ENCODE measurements at regions not wholly inside any gene's neighbourhood (a gene's known extent, or its start where the extent isn't known, plus 50 kb on each side); places are given as distances from the start of the nearest gene placed in this dataset.
A peak's percentile ranks its signal among the peaks of the same experiment; 100 is the strongest.
"Not testable (repeated sequence)": the region's sequence is repeated elsewhere in the genome, so short reads cannot be mapped to it uniquely, and the experiment has no call there.

GRCh38 chr3:84692261-84692660, 266.5 kb upstream of the CADM2 start (continued):
- TF ChIP-seq ZBED1 (IDR thresholded peaks at IDR 0.05; ENCODE audit: borderline replicate concordance) (no peak), HDAC6 (IDR thresholded peaks at IDR 0.05; ENCODE audit: unreplicated experiment) (no peak), PAX5 (IDR thresholded peaks at IDR 0.05; ENCODE audit: borderline replicate concordance, low read depth, low read length) (no peak), NR2C1 (IDR thresholded peaks at IDR 0.05) (no peak), FOS (IDR thresholded peaks at IDR 0.05; ENCODE audit: borderline replicate concordance, extremely low read depth, insufficient read length) (no peak), CREB1 (IDR thresholded peaks at IDR 0.05; ENCODE audit: low read depth) (no peak)

GRCh38 chr3:84710288-84710687, 248.5 kb upstream of the CADM2 start:
- H3K36me3 ChIP-seq (ENCODE audit: control insufficient read depth in 2 of 2, insufficient read depth in 2 of 2, low read length in 1 of 2); H3K27me3 ChIP-seq (replicated peaks in 1 of 2; ENCODE audit: control insufficient read depth in 2 of 2, insufficient read depth in 2 of 2, low read length in 1 of 2); H2AFZ ChIP-seq (ENCODE audit: control insufficient read depth, low read depth, low read length); FAIRE-seq; H3K4me3 ChIP-seq; H3K27ac ChIP-seq (ENCODE audit: control insufficient read depth, insufficient read depth); H3K79me2 ChIP-seq (ENCODE audit: control insufficient read depth, insufficient read depth, low read length); H3K9me3 ChIP-seq (replicated peaks; ENCODE audit: control insufficient read depth, insufficient read depth, low read length); H3K4me1 ChIP-seq (ENCODE audit: control insufficient read depth, insufficient read depth, low read length); POLR2A ChIA-PET; H3K4me2 ChIP-seq (ENCODE audit: control insufficient read depth, insufficient read depth); CTCF ChIA-PET; in situ Hi-C loops (cut with MboI); BruUV-seq (replicated peaks); H4K20me1 ChIP-seq (ENCODE audit: control insufficient read depth, insufficient read depth); H3K9ac ChIP-seq (ENCODE audit: control insufficient read depth, insufficient read depth, low read length); intact Hi-C loops (cut with micrococcal nuclease; ENCODE audit: unreplicated experiment); DNase-seq (ENCODE audit: low read depth, low spot score): not testable (repeated sequence)
- 0% methylated on average over 1 of the region's 1 CpG for WGBS (ENCODE audit: insufficient coverage, insufficient replicate concordance, low lambda C conversion rate, missing lambda C conversion rate)
- TF ChIP-seq MTA2 (IDR thresholded peaks at IDR 0.05; ENCODE audit: low read depth) (peak; percentile 36; the same call in 1 of the 2 replicates), BMI1 (IDR thresholded peaks at IDR 0.05; ENCODE audit: borderline replicate concordance) (0 out of 2 replicates have a peak, but pooled peaks have one; percentile 15), PKNOX1 (IDR thresholded peaks at IDR 0.05) (peak; percentile 52; the same call in 1 of the 2 replicates), MLLT1 (IDR thresholded peaks at IDR 0.05) (peak; percentile 37; the same call in 1 of the 2 replicates), NR2F1 (conservative IDR thresholded peaks at IDR 0.05) (peak; percentile 80)
- SMC1A ChIA-PET (ENCODE audit: uncharacterized antibody, unreplicated experiment): interaction anchor here (0.8 to 1.5 kb wide), 4 partner anchors 15 to 61 kb away, joined by 3 to 5 read pairs (median 3); no protein-coding TSS in a partner anchor
- RAD21 ChIA-PET (ENCODE audit: unreplicated experiment): interaction anchor here (1.1 kb wide), 1 partner anchor 15 kb away, joined by 3 read pairs; no protein-coding TSS in a partner anchor
- peak; percentile 49; the same call in 2 of the 3 replicates for ATAC-seq
